Adipocyte (in vitro differentiated cells): ENCODE measurements at regions not wholly inside any gene's neighbourhood (a gene's known extent, or its start where the extent isn't known, plus 50 kb on each side); places are given as distances from the start of the nearest gene placed in this dataset.

ENCODE experiments used
- DNase-seq: peaks from one replicate; pipeline ENCODE4 v3.0.0-alpha.2; 2015; ENCODE audit warnings: low read depth
- H3K27me3 ChIP-seq: replicated peaks from 2 replicates; pipeline ENCODE4 v1.7.0; 2013; ENCODE audit warnings: mild to moderate bottlenecking, low read length, moderate library complexity; ENCODE audit not compliant: control insufficient read depth, insufficient read depth
- H3K36me3 ChIP-seq: 2 replicates; pipeline ENCODE4 v1.7.0; 2013; ENCODE audit warnings: low read length, mild to moderate bottlenecking, moderate library complexity; ENCODE audit not compliant: control insufficient read depth, insufficient read depth, severe bottlenecking
- H3K4me1 ChIP-seq: 2 replicates; pipeline ENCODE4 v1.7.0; 2013; ENCODE audit warnings: mild to moderate bottlenecking, low read length, moderate library complexity; ENCODE audit not compliant: control insufficient read depth, insufficient read depth
- H3K4me3 ChIP-seq: 2 replicates; pipeline ENCODE4 v1.7.0; 2013; ENCODE audit warnings: mild to moderate bottlenecking, low read length, moderate library complexity
- H3K9ac ChIP-seq: 2 replicates; pipeline ENCODE4 v1.7.0; 2013; ENCODE audit warnings: mild to moderate bottlenecking, low read length, moderate library complexity
- H3K9me3 ChIP-seq: 2 replicates; pipeline ENCODE4 v1.7.0; 2013; ENCODE audit warnings: mild to moderate bottlenecking, low read length, moderate library complexity; ENCODE audit not compliant: control insufficient read depth

DNA sequence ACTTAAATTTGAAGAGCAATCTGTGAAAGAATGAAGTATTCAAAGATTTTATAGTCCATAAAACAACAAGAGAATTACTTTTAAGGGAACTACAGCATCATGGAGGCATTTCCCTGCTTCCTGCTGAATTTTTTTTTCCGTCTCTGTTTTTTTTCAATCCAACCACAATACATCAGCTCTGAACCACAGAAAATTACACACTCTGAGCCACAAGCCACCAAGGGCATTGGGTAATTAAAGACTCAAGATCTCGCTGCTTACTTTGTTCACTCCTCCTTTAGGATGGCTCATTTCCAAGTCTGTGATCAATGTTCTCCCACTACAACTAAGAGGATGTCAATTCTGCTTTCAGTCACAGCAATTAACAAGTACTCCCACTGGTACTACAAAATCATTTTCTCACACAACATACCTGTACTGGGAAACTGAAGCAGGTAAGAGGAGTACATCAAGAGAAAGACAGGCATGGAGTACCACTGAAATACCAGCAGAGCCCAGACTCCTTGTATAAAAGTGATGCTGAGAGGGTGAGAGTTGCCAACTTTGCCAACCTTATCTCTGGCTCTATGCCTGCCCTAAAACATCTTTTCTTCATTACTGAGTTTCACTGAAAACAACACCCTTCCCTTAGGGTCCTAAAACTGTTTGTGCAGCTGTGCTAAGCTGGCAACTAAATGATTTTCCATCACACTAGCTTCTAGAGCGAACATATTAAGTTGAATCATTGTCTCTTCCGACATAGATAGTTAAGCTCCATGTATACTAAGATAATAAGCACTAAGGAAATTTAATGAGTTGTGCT, 105.8 kb upstream of the MAGEB18 start:
- Histone ChIP-seq H3K4me1 (peaks cover 7% of the 10 kb centered on the region), H3K9me3 (no peaks in the 10 kb centered on the region), H3K4me3 (no peak overlapping the region), H3K27me3 (no peaks in the 10 kb centered on the region), H3K36me3 (no peaks in the 10 kb centered on the region), H3K9ac (no peak overlapping the region)
- no peak for DNase-seq

DNA sequence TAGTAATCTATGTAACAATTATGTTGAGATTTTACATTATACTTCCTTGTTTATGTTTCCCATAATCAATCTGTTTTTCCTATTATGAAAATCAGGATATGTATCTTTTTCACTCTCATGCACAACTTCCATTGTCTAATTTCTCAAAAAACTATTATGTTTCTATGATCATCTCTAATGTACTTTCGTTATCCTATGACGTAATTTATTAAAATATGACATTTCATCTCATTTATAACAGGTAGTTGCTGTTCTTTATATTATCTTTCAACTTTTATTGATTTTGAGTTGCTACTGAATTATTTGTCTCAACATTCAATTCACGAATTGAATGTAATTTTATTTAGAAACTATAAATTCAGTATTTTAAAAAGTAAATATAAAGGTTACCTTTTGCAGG, 100.8 kb upstream of the MAGEB18 start:
- no peaks in the 10 kb centered on the region for H3K9me3 ChIP-seq
- no peaks in the 10 kb centered on the region for H3K4me1 ChIP-seq
- no peak overlapping the region for H3K9ac ChIP-seq
- no peaks in the 10 kb centered on the region for H3K27me3 ChIP-seq
- H3K36me3 ChIP-seq: no peaks in the 10 kb centered on the region
- no peak for DNase-seq
- H3K4me3 ChIP-seq: no peak overlapping the region

DNA sequence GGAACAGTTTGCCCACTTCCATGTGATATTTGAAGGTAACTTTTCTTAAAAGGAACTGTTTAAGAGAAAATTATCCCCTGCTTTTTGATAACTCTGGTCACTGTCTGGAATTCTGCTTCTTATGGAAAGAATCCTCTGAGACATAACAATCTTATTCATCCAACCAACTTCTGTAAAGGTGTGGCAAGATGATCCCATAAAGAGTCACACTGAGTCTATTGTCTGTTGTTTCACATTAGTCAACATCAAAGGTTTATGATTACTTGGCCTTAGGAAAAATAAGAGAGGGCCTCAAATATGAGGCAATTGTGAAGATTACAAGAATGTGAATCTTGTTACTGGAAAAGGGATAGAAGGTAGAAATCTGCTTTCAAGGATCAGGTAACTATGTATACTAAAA, 88.0 kb upstream of the MAGEB18 start:
- Histone ChIP-seq H3K9me3 (no peaks in the 10 kb centered on the region), H3K27me3 (no peaks in the 10 kb centered on the region)

DNA sequence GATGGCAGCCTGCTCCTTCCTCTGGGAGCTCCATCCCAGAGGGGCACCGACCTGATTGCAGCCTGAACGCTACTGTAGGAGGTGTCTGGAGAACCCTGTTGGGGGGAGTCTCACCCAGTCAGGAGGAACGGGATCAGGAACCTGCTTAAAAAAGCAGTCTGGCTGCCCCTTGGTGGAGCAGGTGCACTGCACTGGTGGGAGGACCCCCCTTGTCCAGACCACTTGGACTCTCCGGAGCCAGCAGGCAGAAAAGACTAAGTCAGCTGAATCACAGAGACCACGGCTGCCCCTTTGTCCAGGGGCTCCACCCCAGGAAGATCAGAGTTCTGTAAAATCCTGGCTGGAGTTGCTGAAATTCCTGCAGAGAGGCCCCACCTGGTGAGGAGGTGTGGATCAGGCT, 67.3 kb upstream of the MAGEB18 start:
- Histone ChIP-seq H3K4me3 (no peak overlapping the region), H3K27me3 (no peaks in the 10 kb centered on the region), H3K4me1 (no peaks in the 10 kb centered on the region), H3K9me3 (no peaks in the 10 kb centered on the region), H3K36me3 (no peaks in the 10 kb centered on the region), H3K9ac (no peak overlapping the region)
- DNase-seq: no peak

More for the DNA sequence above, 88.0 kb upstream of the MAGEB18 start:
- Histone ChIP-seq H3K36me3 (no peaks in the 10 kb centered on the region), H3K4me3 (no peak overlapping the region), H3K9ac (no peak overlapping the region), H3K4me1 (no peaks in the 10 kb centered on the region)
- DNase-seq: no peak

DNA sequence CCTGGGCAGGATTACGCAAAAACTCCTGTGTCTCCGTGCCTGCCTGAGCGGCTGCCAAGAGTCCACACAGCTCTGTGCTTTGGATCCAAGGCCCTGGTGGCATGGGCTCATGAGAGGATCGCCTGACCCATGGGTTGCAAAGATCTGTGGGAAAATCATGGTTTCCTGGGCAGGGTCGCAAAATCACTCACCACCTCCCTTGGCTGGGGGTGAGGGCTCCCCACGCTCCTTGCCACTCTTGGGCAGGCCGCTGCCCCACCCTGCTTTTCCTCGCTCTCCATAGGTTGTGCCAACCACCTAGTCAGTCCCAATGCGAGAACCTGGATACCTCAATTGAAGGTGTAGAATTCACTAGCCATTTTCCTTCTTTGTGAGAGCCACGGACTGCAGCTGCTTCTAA, 66.5 kb upstream of the MAGEB18 start:
- Histone ChIP-seq H3K9ac (no peak overlapping the region), H3K4me3 (no peak overlapping the region), H3K36me3 (no peaks in the 10 kb centered on the region), H3K4me1 (no peaks in the 10 kb centered on the region), H3K27me3 (no peaks in the 10 kb centered on the region), H3K9me3 (no peaks in the 10 kb centered on the region)
- no peak for DNase-seq

DNA sequence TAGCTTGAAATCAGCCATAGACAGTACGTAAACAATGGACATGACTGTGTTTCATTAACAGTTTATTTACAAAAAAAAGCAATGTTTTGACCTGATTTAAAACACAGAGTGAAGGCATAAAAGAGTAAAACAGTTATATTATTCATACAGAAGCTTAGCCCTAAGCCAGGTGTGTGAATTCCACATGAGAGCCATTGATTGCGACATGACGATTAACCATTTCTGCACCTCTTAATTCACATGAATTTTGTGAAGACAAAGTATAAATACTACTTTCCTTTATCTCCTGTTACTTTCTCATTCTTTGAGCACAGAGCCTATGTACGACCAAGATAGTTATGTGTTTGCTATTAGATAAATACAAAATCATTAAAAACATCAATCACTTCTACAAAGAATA, 55.0 kb upstream of the MAGEB18 start:
- H3K9me3 ChIP-seq: no peaks in the 10 kb centered on the region
- no peaks in the 10 kb centered on the region for H3K4me1 ChIP-seq
- H3K27me3 ChIP-seq: no peaks in the 10 kb centered on the region
- H3K9ac ChIP-seq: no peak overlapping the region
- DNase-seq: no peak
- H3K36me3 ChIP-seq: no peaks in the 10 kb centered on the region
- H3K4me3 ChIP-seq: no peak overlapping the region
